ENCODE measurements at regions not wholly inside any gene's neighbourhood (a gene's known extent, or its start where the extent isn't known, plus 50 kb on each side); places are given as distances from the start of the nearest gene placed in this dataset.

GRCh38 chr2:184031402-184032147, 566.8 kb upstream of the ZNF804A start:
- TF ChIP-seq CTCF (IDR thresholded peaks at IDR 0.05), result no peak
- no peak for TF ChIP-seq POLR2A (IDR thresholded peaks at IDR 0.05)

Data from Peyer's patch (tissue), 4 donors.